Glutamatergic neuron (in vitro differentiated cells): ENCODE measurements at regions not wholly inside any gene's neighbourhood (a gene's known extent, or its start where the extent isn't known, plus 50 kb on each side); places are given as distances from the start of the nearest gene placed in this dataset.
A peak's percentile ranks its signal among the peaks of the same experiment; 100 is the strongest.

ENCODE experiments used
- DNase-seq: peaks from one replicate; pipeline ENCODE4 v3.0.0; 2022
- H3K27ac Mint-ChIP-seq: one replicate; pipeline ENCODE4 v1.8.0; 2020; ENCODE audit warnings: mild to moderate bottlenecking, mixed read lengths, inconsistent platforms; ENCODE audit not compliant: unreplicated experiment
- H3K27me3 Mint-ChIP-seq: one replicate; pipeline ENCODE4 v1.8.0; 2020; ENCODE audit warnings: mild to moderate bottlenecking, moderate library complexity, mixed read lengths, inconsistent platforms; ENCODE audit not compliant: unreplicated experiment
- H3K36me3 Mint-ChIP-seq: one replicate; pipeline ENCODE4 v1.8.0; 2020; ENCODE audit warnings: mild to moderate bottlenecking, mixed read lengths, inconsistent platforms; ENCODE audit not compliant: unreplicated experiment
- H3K4me1 Mint-ChIP-seq: one replicate; pipeline ENCODE4 v1.8.0; 2020; ENCODE audit warnings: mild to moderate bottlenecking, low read depth, mixed read lengths, inconsistent platforms; ENCODE audit not compliant: unreplicated experiment
- H3K4me3 Mint-ChIP-seq: one replicate; pipeline ENCODE4 v1.8.0; 2020; ENCODE audit warnings: mild to moderate bottlenecking, mixed read lengths, inconsistent platforms; ENCODE audit not compliant: unreplicated experiment
- H3K9me3 Mint-ChIP-seq: one replicate; pipeline ENCODE4 v1.8.0; 2020; ENCODE audit warnings: mild to moderate bottlenecking, moderate library complexity, mixed read lengths, inconsistent platforms; ENCODE audit not compliant: unreplicated experiment
- CTCF ChIP-seq: fragments of 200-600 bp; sonication (generic); IDR thresholded peaks from one replicate; pipeline ENCODE4 v1.5.0; 2021; ENCODE audit not compliant: partially characterized antibody, unreplicated experiment

GRCh38 chr4:112808001-112808400, 171.1 kb downstream of the LARP7 start:
- no peak for DNase-seq
- no peaks in the 10 kb centered on the region for H3K36me3 Mint-ChIP-seq
- no peak overlapping the region for H3K27ac Mint-ChIP-seq
- H3K4me1 Mint-ChIP-seq: peaks cover 15% of the 10 kb centered on the region
- no peak for TF ChIP-seq CTCF
- H3K9me3 Mint-ChIP-seq: peaks cover 4% of the 10 kb centered on the region
- H3K4me3 Mint-ChIP-seq: no peak overlapping the region
- H3K27me3 Mint-ChIP-seq: no peaks in the 10 kb centered on the region

DNA sequence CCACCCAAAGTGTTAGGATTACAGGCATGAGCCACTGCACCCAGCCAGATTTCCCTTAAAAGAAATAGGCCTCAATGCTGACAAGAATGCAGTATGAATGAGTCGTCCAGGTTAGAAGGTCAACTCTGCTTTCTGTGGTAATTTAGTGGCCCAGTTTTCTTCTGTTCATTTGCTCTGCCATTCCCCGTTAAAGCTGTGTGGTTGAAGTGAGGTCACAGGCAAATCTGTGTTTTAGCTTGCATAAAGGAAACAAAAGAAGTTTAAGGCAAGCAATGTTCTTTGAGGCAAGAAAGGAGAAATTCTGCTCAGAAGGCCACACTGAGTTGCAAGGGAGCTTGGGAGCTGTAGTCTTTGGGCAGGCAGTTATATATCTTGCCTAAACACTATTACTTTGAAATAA, 176.8 kb downstream of the LARP7 start:
- no peak for DNase-seq
- no peak for TF ChIP-seq CTCF
- Mint-ChIP-seq H3K27ac (peak overlapping the region; percentile 69), H3K9me3 (peaks cover 7% of the 10 kb centered on the region), H3K4me3 (no peak overlapping the region), H3K4me1 (peaks cover 21% of the 10 kb centered on the region), H3K27me3 (peaks cover 5% of the 10 kb centered on the region), H3K36me3 (no peaks in the 10 kb centered on the region)

DNA sequence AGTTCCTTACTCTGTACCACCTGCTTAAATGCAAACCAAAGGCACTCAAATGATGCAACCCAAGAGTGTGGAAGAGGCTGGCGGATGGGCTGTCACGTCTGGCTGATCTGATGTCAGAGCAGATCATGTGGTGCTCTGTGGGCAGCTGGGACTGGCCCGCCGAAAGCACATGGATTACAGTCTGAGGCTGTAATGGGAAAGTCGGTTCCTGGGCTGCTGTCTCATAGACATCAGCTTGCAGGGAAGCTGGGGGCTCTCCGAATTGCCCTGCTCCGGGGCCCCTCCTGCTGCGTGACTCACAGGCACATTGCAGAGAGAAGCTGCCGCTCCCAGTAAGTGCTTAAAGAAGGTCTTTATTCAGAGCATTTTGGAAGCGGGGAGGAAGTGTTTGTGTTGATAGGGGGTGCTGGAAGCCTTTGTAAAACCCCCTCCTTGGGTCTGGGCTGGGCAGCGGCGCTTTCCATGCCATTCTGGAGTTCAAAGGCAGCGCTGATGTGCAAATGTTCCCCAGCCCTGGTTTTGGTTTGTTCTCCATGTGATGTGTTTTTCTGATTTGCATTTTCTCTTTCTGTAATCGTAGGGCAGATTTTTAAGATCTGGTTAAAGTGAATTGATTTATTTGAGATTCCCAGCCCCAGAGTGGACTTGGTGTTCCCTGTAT, 181.1 kb downstream of the LARP7 start:
- no peak for TF ChIP-seq CTCF
- Mint-ChIP-seq H3K27ac (peak overlapping the region; percentile 96), H3K36me3 (no peaks in the 10 kb centered on the region), H3K27me3 (peaks cover 7% of the 10 kb centered on the region), H3K4me1 (peaks cover 14% of the 10 kb centered on the region), H3K4me3 (peak overlapping the region; percentile 98), H3K9me3 (peaks cover 10% of the 10 kb centered on the region)
- DNase-seq: peak; percentile 86

DNA sequence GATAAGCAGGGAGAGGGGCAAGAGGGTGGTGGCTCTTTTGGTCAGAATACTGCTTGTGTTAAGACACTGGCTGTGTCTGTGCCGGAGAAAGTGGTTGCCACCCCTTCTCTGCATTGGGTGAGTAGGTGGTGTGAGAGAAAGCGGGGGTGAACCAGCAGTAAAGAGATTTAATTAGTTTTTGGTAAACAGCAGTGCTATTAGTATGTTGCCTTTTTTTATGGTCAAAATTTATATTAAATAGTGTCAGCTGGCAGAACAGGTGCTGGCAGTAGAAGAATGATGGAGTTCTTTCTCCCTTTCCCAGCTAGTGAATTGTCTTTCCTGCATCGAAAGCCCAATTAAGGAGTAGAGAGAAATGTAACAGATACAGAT, 181.6 kb downstream of the LARP7 start:
- no peak for TF ChIP-seq CTCF
- peaks cover 10% of the 10 kb centered on the region for H3K9me3 Mint-ChIP-seq
- H3K4me1 Mint-ChIP-seq: peaks cover 19% of the 10 kb centered on the region
- H3K27ac Mint-ChIP-seq: peak overlapping the region; percentile 96
- H3K36me3 Mint-ChIP-seq: no peaks in the 10 kb centered on the region
- H3K27me3 Mint-ChIP-seq: peaks cover 7% of the 10 kb centered on the region
- H3K4me3 Mint-ChIP-seq: peak overlapping the region; percentile 98
- no peak for DNase-seq

DNA sequence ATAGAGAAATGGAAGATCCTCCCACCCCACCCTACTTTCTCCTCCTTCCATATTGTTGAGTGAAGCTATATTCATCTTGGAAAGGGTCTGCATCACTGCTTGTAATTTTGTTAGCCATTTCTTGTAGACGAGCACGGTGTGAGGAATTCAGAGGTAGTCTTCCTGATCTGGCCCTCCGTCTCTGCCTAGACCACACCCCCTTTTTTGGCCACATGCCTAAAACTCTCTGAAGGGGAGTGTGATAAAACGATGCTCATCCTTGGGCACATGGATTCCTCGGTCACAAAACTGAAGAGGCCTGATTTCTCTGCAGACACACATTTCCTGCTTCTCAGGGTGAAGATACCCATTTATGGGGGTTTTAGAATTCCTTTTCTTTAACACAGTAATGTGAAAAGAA, 182.8 kb downstream of the LARP7 start:
- H3K9me3 Mint-ChIP-seq: peaks cover 10% of the 10 kb centered on the region
- H3K27ac Mint-ChIP-seq: peak overlapping the region; percentile 96
- no peaks in the 10 kb centered on the region for H3K36me3 Mint-ChIP-seq
- H3K27me3 Mint-ChIP-seq: peaks cover 7% of the 10 kb centered on the region
- H3K4me1 Mint-ChIP-seq: peaks cover 15% of the 10 kb centered on the region
- DNase-seq: no peak
- H3K4me3 Mint-ChIP-seq: peak overlapping the region; percentile 98
- no peak for TF ChIP-seq CTCF
